ENCODE measurements at regions not wholly inside any gene's neighbourhood (a gene's known extent, or its start where the extent isn't known, plus 50 kb on each side); places are given as distances from the start of the nearest gene placed in this dataset.
"Not testable (repeated sequence)": the region's sequence is repeated elsewhere in the genome, so short reads cannot be mapped to it uniquely, and the experiment has no call there.

DNA sequence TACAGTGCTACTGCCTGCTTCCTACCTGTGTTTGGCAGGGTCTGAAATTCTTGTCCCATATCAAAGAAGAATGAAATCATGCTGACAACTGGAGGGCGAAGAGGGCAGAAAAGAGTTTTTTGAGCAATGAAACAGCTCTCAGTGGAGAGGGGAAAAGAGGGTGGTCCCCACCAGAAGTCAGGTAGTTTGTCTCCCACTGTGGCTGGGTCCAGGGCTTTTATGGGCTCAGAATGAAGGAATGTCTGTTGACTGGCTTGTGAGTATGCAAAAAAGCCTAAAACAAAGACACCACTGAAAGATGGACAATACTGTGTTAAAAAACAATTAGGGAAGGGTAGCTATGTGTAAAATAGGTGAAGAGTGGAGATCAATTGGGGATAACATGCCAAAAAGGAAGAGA, 115.0 kb downstream of the ADAM29 start:
- intact Hi-C loops (cut with DNase I): no loop called here
- DNase-seq (ENCODE audit: low spot score) (no peak), ATAC-seq (no peak)

GRCh38 chr4:175034007-175034406, 115.8 kb downstream of the ADAM29 start:
- DNase-seq (ENCODE audit: low spot score) (no peak), ATAC-seq (no peak)
- intact Hi-C loops (cut with DNase I): no loop called here

- DNase-seq (ENCODE audit: low spot score): no peak
- ATAC-seq: no peak
- intact Hi-C loops (cut with DNase I): no loop called here
These were observed 117.0 kb downstream of the ADAM29 start for GRCh38 chr4:175034986-175035705.

GRCh38 chr4:175035905-175036304, 117.7 kb downstream of the ADAM29 start:
- intact Hi-C loops (cut with DNase I): no loop called here
- DNase-seq (ENCODE audit: low spot score) (no peak), ATAC-seq (no peak)

GRCh38 chr4:175048111-175048784, 130.1 kb downstream of the ADAM29 start:
- no peak for ATAC-seq
- intact Hi-C loops (cut with DNase I): no loop called here
- no peak for DNase-seq (ENCODE audit: low spot score)

- DNase-seq (ENCODE audit: low spot score): no peak
- intact Hi-C loops (cut with DNase I): no loop called here
- no peak for ATAC-seq
These were observed 130.7 kb downstream of the ADAM29 start for GRCh38 chr4:175048906-175049305.

- intact Hi-C loops (cut with DNase I): no loop called here
- DNase-seq (ENCODE audit: low spot score) (no peak), ATAC-seq (no peak)
These were observed 133.8 kb downstream of the ADAM29 start for GRCh38 chr4:175051974-175052373.

GRCh38 chr4:175054980-175055379, 136.8 kb downstream of the ADAM29 start:
- intact Hi-C loops (cut with DNase I): no loop called here

GRCh38 chr4:175062183-175062592, 144.0 kb downstream of the ADAM29 start:
- DNase-seq (ENCODE audit: low spot score): peak; percentile 39
- ATAC-seq: no peak
- intact Hi-C loops (cut with DNase I): no loop called here

More at GRCh38 chr4:175054980-175055379, 136.8 kb downstream of the ADAM29 start:
- DNase-seq (ENCODE audit: low spot score): no peak
- no peak for ATAC-seq

DNA sequence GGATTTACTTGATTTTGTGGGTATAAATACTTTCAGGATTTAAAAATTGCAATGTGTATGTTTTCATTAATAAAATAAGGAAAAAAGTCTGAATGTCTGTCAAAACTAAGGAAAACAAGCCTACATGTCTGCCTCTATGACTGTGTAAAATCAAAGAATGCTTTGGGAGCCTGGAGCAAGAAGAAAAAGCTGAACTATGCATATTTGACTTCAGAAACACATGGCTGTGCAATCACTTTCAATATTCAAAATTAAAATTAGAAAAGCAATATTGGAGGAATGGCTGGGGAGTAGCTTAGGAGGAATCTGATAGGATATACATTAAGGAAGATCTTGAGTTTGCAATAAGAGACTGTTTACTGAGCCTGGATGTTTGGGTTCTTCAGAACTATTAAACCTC, 147.1 kb downstream of the ADAM29 start:
- intact Hi-C loops (cut with DNase I): no loop called here
- ATAC-seq: no peak
- DNase-seq (ENCODE audit: low spot score): no peak

DNA sequence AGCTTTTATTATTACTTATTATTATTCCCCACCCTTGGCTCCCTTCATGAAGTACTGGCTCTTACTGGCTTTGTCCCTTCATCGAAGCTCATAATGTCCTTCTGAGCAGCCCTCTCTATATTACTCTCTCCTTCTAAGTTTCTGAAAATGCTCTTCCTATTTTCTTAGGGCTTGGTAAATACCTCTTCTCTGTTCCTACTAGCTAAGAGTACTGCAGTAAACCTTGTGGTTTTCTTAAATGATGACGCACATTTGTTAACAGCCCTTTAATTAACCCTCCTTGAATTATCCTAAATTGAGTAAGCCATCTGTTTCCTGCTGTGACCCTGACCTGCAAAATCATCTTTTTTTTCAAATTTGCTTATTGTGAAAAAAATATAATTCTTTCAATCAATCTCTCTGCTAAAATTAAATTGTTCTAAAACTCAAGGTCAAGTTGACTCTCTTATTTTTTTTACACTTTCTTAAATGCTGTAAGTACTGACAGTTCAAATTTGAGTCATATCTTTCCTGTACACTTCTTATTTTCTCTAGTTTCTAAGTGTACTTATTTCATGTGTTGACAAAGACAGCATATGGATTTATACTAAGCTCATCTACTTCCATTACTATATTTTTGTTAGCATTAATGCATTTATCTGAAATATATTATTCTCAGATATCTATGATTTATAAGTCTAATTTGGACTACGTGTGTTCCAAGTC, 148.9 kb downstream of the ADAM29 start:
- intact Hi-C loops (cut with DNase I): no loop called here
- DNase-seq (ENCODE audit: low spot score) (no peak), ATAC-seq (no peak)

DNA sequence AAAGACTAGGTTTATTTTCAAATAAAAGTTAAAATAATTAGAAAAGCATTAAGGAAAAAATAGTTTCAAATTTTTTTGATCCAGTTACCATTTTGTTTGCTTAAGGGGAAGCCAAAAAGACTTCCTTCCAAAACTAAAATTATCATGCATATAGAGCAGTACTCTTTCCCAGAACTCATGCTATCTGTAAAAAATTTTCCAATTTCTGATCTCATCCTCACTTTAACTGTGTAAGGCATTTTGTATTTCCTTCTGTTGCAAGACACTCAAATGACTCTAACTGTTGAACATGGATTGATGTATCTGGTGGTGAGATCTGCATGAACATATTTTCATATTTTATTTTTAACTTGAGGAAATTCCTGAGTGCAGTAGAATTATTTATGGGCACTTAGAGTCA, 150.1 kb downstream of the ADAM29 start:
- no peak for ATAC-seq
- intact Hi-C loops (cut with DNase I): no loop called here
- DNase-seq (ENCODE audit: low spot score): no peak

- intact Hi-C loops (cut with DNase I): no loop called here
- DNase-seq (ENCODE audit: low spot score) (no peak), ATAC-seq (no peak)
These were observed 152.3 kb downstream of the ADAM29 start for GRCh38 chr4:175070444-175070843.

DNA sequence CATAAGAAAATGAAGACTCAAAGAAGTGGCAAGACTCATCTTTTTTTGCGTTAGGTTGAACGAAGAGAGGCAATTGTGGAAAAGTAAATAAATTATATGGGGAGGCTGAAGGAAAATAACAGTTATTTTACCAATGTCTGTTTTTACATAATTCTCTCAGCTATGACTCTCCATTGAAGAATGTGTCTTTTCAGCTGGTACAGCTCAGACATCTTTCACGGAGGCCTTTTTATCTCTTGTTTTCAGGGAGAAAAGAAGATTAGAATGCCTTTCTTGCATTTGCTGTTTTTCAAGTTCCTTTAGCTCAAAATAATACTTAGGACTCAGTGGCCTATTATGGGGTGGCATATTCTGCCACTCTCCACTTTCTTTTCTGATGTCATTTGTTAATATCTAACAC, 153.0 kb downstream of the ADAM29 start:
- intact Hi-C loops (cut with DNase I): no loop called here
- no peak for ATAC-seq
- no peak for DNase-seq (ENCODE audit: low spot score)

DNA sequence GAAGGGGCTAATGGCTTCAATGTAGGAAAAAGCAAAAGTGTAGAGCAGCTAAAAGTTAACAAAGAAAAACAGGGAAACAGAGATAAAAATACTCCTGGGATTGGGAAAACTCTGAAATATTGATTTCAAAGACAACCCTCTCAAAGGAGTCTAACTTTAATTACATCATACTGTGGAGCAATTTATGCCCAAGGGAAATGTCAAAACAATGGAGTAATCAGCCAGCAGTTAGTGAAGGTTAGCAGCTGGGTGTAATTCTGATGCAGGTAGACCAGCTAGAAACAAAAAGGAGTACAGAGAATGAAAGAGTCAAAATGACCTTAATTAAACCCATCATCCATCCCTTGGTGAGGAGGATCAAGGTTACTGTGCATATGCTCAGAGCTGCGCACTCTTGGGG, 169.0 kb downstream of the ADAM29 start:
- ATAC-seq (no peak), DNase-seq (ENCODE audit: low spot score) (no peak)
- intact Hi-C loops (cut with DNase I): no loop called here

DNA sequence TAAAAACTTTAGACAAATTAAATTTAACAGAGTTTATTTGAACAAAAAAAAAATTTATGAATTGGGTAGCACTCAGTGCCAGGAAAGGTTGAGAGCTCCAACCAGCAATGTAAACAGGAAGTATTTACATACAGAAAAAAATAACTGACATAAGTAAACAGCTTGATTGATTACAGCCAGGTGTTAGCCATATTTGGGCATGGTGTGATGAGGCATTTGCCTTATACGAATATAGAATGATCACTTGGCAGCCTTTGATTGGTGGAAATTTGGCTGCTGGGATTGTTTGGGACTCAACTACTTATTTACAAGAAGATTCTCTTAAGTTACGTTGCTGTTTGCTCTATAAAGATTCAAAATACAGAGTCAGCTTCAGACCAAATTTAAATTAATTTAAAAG, 172.0 kb downstream of the ADAM29 start:
- ATAC-seq: no peak

GRCh38 chr4:175091649-175092048, 173.5 kb downstream of the ADAM29 start:
- DNase-seq (ENCODE audit: low spot score) (no peak), ATAC-seq (no peak)
- intact Hi-C loops (cut with DNase I): no loop called here

More for the DNA sequence above, 172.0 kb downstream of the ADAM29 start:
- DNase-seq (ENCODE audit: low spot score): no peak
- intact Hi-C loops (cut with DNase I): no loop called here

DNA sequence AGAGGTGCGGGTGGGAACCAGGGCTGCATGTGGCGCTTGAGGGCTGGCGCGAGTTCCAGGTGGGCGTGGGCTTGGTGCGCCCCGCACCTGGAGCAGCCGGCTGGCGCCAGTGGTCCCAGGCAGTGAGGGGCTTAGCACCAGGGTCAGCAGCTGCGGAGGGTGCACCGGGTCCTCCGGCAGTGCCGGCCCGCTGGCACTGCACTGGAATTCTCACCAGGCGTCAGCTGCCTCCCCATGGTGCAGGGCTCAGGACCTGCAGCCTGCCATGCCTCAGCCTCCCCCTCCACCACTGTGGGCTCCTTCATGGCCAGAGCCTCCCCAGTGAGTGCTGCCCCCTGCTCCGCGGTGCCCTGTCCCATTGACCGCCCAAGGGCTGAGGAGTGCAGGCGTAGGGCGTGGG, 174.0 kb downstream of the ADAM29 start:
- ATAC-seq (peak; percentile 34), DNase-seq (ENCODE audit: low spot score) (no peak)
- intact Hi-C loops (cut with DNase I): no loop called here

GRCh38 chr4:175093055-175093454, 174.9 kb downstream of the ADAM29 start:
- intact Hi-C loops (cut with DNase I); DNase-seq (ENCODE audit: low spot score); ATAC-seq: not testable (repeated sequence)

GRCh38 chr4:175103403-175103802, 185.2 kb downstream of the ADAM29 start:
- DNase-seq (ENCODE audit: low spot score) (no peak), ATAC-seq (no peak)
- intact Hi-C loops (cut with DNase I): no loop called here
